Stimulated activated CD4-positive, alpha-beta T cell treated with anti-CD3 and anti-CD28 coated beads, Interleukin-1b, Interleukin-23, amount 100 ng/mL, for 24 hours (primary cell): ENCODE measurements at regions not wholly inside any gene's neighbourhood (a gene's known extent, or its start where the extent isn't known, plus 50 kb on each side); places are given as distances from the start of the nearest gene placed in this dataset.
"Not testable (repeated sequence)": the region's sequence is repeated elsewhere in the genome, so short reads cannot be mapped to it uniquely, and the experiment has no call there.

ENCODE experiments used
- DNase-seq, 4 experiments: peaks; one replicate each; pipeline ENCODE4 v3.0.0-alpha.2; 2020; ENCODE audit warnings: low read depth in 4 of 4, low spot score in 1 of 4

- no peak for DNase-seq
These were observed 215.1 kb upstream of the PITX2 start for GRCh38 chr4:110837896-110838450.

GRCh38 chr4:110840221-110840654 is 217.4 kb upstream of the PITX2 start:
- no peak for DNase-seq

GRCh38 chr4:110848787-110849186 is 225.9 kb upstream of the PITX2 start:
- DNase-seq: no peak

- no peak for DNase-seq
These were observed 226.6 kb upstream of the PITX2 start for GRCh38 chr4:110849461-110849860.

GRCh38 chr4:110850461-110851442 is 227.9 kb upstream of the PITX2 start:
- no peak for DNase-seq

GRCh38 chr4:110851989-110852388 is 229.1 kb upstream of the PITX2 start:
- no peak for DNase-seq

- no peak for DNase-seq
These were observed 229.9 kb upstream of the PITX2 start for GRCh38 chr4:110852793-110853192.

GRCh38 chr4:110853242-110853641 is 230.4 kb upstream of the PITX2 start:
- DNase-seq: no peak

GRCh38 chr4:110854021-110854678 is 231.3 kb upstream of the PITX2 start:
- no peak for DNase-seq

GRCh38 chr4:110860125-110860524 is 237.2 kb upstream of the PITX2 start:
- no peak for DNase-seq

GRCh38 chr4:110860901-110861300 is 238.0 kb upstream of the PITX2 start:
- no peak for DNase-seq

- DNase-seq: no peak
These were observed 242.9 kb upstream of the PITX2 start for GRCh38 chr4:110865611-110866259.

- DNase-seq: no peak
These were observed 244.5 kb upstream of the PITX2 start for GRCh38 chr4:110867251-110867960.

- no peak for DNase-seq
These were observed 245.3 kb upstream of the PITX2 start for GRCh38 chr4:110867981-110868720.

- DNase-seq: no peak
These were observed 246.2 kb upstream of the PITX2 start for GRCh38 chr4:110869114-110869513.

GRCh38 chr4:110869862-110870572 is 247.1 kb upstream of the PITX2 start:
- no peak for DNase-seq

- DNase-seq: not testable (repeated sequence)
These were observed 253.3 kb upstream of the PITX2 start for GRCh38 chr4:110876214-110876613.

GRCh38 chr4:110876866-110877265 is 254.0 kb upstream of the PITX2 start:
- DNase-seq: no peak

GRCh38 chr4:110877778-110878370 is 255.0 kb upstream of the PITX2 start:
- no peak for DNase-seq
